Small intestine (tissue), 7 donors: ENCODE measurements at regions not wholly inside any gene's neighbourhood (a gene's known extent, or its start where the extent isn't known, plus 50 kb on each side); places are given as distances from the start of the nearest gene placed in this dataset.
"Not testable (repeated sequence)": the region's sequence is repeated elsewhere in the genome, so short reads cannot be mapped to it uniquely, and the experiment has no call there.

Experiments used
- DNase-seq, 2 donors: peaks; one replicate each; pipeline versions ENCODE4 v3.0.0 to v3.0.0-alpha.2; 2013
- FAIRE-seq: peaks from 2 replicates; lab custom pipeline; 2012; peaks lifted over from hg19 to GRCh38; lab: Jason Lieb, UNC
- H3K27ac ChIP-seq, 3 donors: one replicate each; pipeline ENCODE4 v1.5.1; 2013; ENCODE audit warnings: low read length in 2 of 3, mild to moderate bottlenecking in 2 of 3, control low read depth in 1 of 3, inconsistent platforms in 1 of 3, low read depth in 1 of 3, moderate library complexity in 1 of 3
- H3K27me3 ChIP-seq, 3 donors: one replicate each; pipeline ENCODE4 v1.6.1; 2013; ENCODE audit warnings: low read length in 3 of 3, inconsistent platforms in 1 of 3; ENCODE audit not compliant: control insufficient read depth in 3 of 3, insufficient read depth in 3 of 3
- H3K36me3 ChIP-seq, 3 donors: one replicate each; pipeline ENCODE4 v1.6.1; 2013; ENCODE audit warnings: low read length in 3 of 3, inconsistent platforms in 1 of 3, low read depth in 1 of 3, mild to moderate bottlenecking in 1 of 3, moderate library complexity in 1 of 3; ENCODE audit not compliant: control insufficient read depth in 3 of 3, insufficient read depth in 2 of 3
- H3K4me1 ChIP-seq, 3 donors: one replicate each; pipeline ENCODE4 v1.6.1; 2013; ENCODE audit warnings: low read length in 2 of 3, inconsistent platforms in 1 of 3, low read depth in 1 of 3, mild to moderate bottlenecking in 1 of 3, moderate library complexity in 1 of 3; ENCODE audit not compliant: control insufficient read depth in 3 of 3, insufficient read depth in 2 of 3
- H3K4me3 ChIP-seq, 3 donors: one replicate each; pipeline ENCODE4 v1.5.1; 2013; ENCODE audit warnings: low read length in 3 of 3, control low read depth in 1 of 3, inconsistent platforms in 1 of 3, low read depth in 1 of 3, mild to moderate bottlenecking in 1 of 3, moderate library complexity in 1 of 3
- H3K9me3 ChIP-seq, 2 donors: one replicate each; pipeline ENCODE4 v1.6.1; 2013; ENCODE audit warnings: low read depth in 1 of 2, low read length in 1 of 2; ENCODE audit not compliant: control insufficient read depth in 2 of 2, insufficient read depth in 1 of 2
- WGBS, 3 donors: extraction: QIAGEN DNeasy Blood & Tissue Kit; methylation state at CpG; one replicate each; pipeline ENCODE4 v1.1.7; 2013; 5-methylcytosine and 5-hydroxymethylcytosine counted together
- donor health status: healthy with polysubstance abuse.
- donor health status: control.
- donor health status: control.
- donor health status: Bipolar disorder and iron deficiency.
- donor health status: healthy.

DNA sequence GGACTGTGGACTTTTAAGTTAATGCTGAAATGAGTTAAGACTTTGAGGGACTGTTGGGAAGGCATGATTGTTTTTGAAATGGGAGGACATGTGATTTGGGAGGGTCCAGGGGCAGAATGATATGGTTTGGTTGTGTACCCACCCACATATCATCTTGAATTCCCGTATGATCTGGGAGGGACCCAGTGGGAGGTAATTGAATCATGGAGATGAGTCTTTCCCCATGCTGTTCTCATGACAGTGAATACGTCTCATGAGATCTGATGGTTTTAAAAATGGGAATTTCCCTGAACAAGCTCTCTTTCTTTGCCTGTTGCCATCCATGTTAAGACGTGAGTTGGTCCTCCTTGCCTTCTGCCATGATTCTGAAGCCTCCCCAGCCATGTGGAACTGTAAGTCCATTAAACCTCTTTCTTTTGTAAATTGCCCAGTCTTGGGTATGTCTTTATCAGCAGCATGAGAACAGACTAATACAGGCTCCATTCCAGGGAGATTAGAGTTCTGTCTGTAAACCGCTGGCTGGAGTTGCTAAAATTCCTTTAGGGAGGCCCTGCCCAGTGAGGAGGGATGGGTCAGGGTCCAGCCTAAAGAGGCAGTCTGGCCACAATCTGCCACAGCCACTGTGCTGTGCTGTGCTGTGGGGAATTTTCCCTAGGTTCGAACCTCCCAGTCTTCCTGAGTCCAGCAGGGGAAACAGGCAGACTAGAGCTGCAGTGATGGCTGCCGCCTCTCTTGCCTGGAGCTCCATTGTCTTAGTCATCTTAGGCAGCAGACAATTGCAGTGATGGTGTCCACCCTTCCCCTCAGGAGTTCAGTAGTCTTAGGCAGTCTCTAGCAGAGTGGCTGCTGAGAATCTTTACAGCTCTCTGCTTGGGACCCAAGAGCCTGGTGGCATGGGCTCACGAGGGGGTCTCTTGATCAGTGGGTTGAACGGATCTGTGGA, 94.1 kb upstream of the PMCH start:
- FAIRE-seq, H3K27ac ChIP-seq, H3K9me3 ChIP-seq, H3K4me1 ChIP-seq, H3K4me3 ChIP-seq, H3K36me3 ChIP-seq, H3K27me3 ChIP-seq, DNase-seq: not testable (repeated sequence)
- WGBS, 3 donors = 76 to 84% (median 78%) methylated on average over 8 of the region's 8 CpGs

DNA sequence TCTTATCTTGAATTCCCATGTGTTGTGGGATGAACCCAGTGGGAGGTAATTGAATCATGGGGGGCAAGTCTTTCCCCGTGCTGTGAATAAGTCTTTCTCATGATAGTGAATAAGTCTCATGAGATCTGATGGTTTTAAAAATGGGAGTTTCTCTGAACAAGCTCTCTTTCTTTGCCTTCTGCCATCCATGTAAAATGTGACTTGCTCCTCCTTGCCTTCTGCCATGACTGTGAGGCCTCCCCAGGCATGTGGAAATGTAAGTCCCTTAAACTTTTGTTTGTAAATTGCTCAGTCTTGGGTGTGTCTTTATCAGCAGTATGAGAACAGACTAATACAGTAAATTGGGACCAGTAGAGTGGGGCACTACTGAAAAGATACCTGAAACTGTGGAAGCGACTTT, 92.1 kb upstream of the PMCH start:
- WGBS, 3 donors = 86 to 89% (median 87%) methylated on average over 2 of the region's 2 CpGs
- not testable (repeated sequence) for FAIRE-seq

DNA sequence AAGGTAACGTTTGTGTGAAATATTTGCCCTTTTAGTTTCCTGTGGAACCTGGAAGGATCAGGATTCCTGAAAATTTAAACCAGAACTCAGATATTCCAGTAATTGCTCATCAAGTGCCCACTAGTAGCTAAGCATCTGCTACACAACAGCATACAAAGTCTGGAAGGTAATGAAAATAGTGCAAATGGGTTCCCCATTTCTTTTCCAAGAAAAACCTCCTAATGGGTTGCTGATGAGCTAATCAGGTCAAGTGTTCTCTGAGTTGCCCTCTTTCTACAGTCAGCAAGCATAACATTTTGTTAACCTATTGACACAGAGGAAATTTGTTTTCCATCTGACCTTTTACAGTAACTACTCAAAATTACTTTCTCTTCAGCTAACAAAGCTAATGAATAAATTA, 83.6 kb upstream of the PMCH start:
- Histone ChIP-seq H3K9me3 (no peaks in the 10 kb centered on the region), H3K27ac (no peak overlapping the region), H3K27me3 (no peaks in the 10 kb centered on the region), H3K4me1 (no peaks in the 10 kb centered on the region), H3K36me3 (no peaks in the 10 kb centered on the region), H3K4me3 (no peak overlapping the region)
- FAIRE-seq (no peak), DNase-seq (no peak)
- 76 to 86% (median 79%) methylated on average over 1 of the region's 1 CpG for WGBS, 3 donors

More for the DNA sequence above, 92.1 kb upstream of the PMCH start:
- H3K9me3 ChIP-seq, H3K4me1 ChIP-seq, H3K27ac ChIP-seq, H3K36me3 ChIP-seq, H3K4me3 ChIP-seq, H3K27me3 ChIP-seq, DNase-seq: not testable (repeated sequence)

DNA sequence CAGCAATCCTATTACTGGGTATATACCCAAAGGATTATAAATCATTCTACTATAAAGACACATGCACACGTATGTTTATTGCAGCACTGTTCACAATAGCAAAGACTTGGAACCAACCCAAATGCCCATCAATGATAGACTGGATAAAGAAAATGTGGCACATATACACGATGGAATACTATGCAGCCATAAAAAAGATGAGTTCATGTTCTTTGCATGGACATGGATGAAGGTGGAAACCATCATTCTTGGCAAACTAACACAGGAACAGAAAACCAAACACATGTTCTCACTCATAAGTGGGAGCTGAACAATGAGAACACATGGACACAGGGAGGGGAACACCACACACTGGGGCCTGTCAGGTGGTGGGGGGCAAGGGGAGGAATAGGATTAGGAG, 58.1 kb upstream of the PMCH start:
- H3K36me3 ChIP-seq, H3K9me3 ChIP-seq, H3K27me3 ChIP-seq, H3K27ac ChIP-seq, H3K4me1 ChIP-seq, H3K4me3 ChIP-seq, DNase-seq, FAIRE-seq: not testable (repeated sequence)
- WGBS, 3 donors = 75 to 87% (median 86%) methylated on average over 1 of the region's 2 CpGs

DNA sequence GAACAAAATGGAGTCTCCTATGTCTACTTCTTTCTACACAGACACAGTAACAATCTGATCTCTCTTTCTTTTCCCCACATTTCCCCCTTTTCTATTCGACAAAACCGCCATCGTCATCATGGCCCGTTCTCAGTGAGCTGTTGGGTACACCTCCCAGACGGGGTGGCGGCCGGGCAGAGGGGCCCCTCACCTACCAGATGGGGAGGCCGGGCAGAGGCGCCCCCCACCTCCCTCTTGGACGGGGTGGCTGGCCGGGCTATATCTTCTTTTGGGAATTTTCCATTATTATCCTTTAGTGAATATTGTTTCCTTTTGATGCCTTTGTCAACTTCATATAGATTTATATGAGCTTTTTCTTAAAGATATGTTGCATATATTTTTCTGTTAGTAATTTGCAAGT, 53.4 kb upstream of the PMCH start:
- not testable (repeated sequence) for H3K4me1 ChIP-seq, H3K27ac ChIP-seq, H3K4me3 ChIP-seq, H3K36me3 ChIP-seq, H3K27me3 ChIP-seq, H3K9me3 ChIP-seq, DNase-seq, FAIRE-seq
- 92 to 94% (median 94%) methylated on average over 8 to 9 of the region's 11 CpGs for WGBS, 3 donors

DNA sequence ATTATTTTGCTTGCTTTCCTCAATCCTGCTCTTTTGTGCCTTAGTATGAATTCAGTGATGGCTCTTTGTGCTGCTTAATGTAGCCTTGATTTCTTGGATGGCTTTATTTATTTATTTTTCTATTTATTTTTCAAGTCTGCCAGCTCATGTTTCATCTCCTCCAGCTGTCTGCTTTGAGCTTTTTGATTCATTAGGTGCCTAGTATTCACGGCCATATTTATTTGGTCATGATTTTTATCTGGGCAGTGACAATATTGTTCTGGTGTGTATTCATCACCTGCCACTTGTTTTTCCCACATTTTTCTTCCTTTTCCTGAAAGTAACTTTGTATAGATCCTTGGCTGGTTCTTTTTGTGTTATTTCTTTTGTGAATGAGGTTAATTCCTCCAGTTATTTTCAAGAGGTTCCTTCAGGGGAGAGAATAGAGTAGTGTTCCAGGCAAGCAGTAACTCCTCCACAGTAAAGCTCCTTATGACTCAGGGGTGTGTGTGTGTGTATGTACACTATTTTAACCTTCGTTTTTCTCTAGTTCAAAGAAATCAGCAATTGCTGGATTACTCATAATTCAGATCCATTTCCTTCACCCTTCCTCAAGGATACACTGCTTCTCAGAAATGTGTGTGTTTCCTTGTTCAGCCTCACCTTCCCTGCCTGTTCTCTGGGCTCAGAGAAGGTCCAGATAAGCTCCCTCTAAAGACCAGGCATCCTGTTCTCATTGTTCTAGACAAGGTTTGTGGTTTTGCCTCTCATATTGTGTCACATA, 51.6 kb upstream of the PMCH start:
- no peak overlapping the region for H3K27ac ChIP-seq
- DNase-seq (no peak), FAIRE-seq (no peak)
- H3K9me3 ChIP-seq = no peaks in the 10 kb centered on the region
- no peaks in the 10 kb centered on the region for H3K4me1 ChIP-seq
- no peaks in the 10 kb centered on the region for H3K27me3 ChIP-seq
- WGBS, 3 donors = 33 to 49% (median 41%) methylated on average over 2 of the region's 2 CpGs
- H3K4me3 ChIP-seq = no peak overlapping the region
- H3K36me3 ChIP-seq = no peaks in the 10 kb centered on the region
